PFSK-1 (cell line): ENCODE measurements at regions not wholly inside any gene's neighbourhood (a gene's known extent, or its start where the extent isn't known, plus 50 kb on each side); places are given as distances from the start of the nearest gene placed in this dataset.

Experiments
- FOXP2 ChIP-seq: optimal IDR thresholded peaks from 2 replicates; pipeline ENCODE3; 2011; ENCODE audit warnings: borderline replicate concordance, control low read depth, inconsistent platforms; ENCODE audit not compliant: insufficient read depth; ENCODE audit errors: extremely low read length, extremely low read depth
- POLR2AphosphoS5 ChIP-seq: IDR thresholded peaks from 2 replicates; pipeline ENCODE4 v1.6.1; 2012; ENCODE audit warnings: low read depth, mild to moderate bottlenecking, control low read depth, low read length, moderate library complexity
- SIN3A ChIP-seq: IDR thresholded peaks from 2 replicates; pipeline ENCODE4 v1.6.1; 2012; ENCODE audit warnings: mild to moderate bottlenecking, low read length, moderate library complexity, borderline replicate concordance; ENCODE audit not compliant: insufficient read depth
- TAF1 ChIP-seq: IDR thresholded peaks from 2 replicates; pipeline ENCODE4 v1.6.1; 2012; ENCODE audit warnings: low read length, control low read depth, borderline replicate concordance; ENCODE audit not compliant: insufficient read depth
- TF ChIP-seq, protein P1 (sequence below), 2 experiments: IDR thresholded peaks; 2 replicates each; pipeline versions ENCODE4 v1.6.1 to v1.8.0; 2011 to 2012; ENCODE audit warnings: low read depth in 2 of 2, low read length in 2 of 2, control low read depth in 1 of 2, inconsistent platforms in 1 of 2, mild to moderate bottlenecking in 1 of 2, moderate library complexity in 1 of 2; ENCODE audit not compliant: insufficient read depth in 1 of 2

DNA sequence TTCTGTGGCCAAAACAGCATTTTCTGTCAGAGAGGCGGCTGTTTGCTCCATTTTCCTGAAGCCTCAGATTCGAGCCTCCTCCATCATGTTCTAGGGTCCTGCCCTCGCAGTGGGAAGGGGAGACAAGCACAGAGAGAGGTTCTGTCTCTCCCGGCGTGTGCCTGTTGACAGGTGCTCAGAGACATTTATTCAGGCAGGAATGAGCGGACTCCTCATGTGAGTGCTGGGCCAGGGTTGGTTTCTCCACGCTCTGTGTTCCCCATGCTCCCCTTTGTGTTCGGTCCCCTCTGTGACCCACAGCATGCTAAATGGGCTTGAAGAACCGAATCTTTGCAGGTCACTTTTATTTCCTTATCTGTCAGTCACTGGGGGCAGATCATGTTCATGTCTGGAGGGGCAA, 374.6 kb downstream of the GLRX3 start:
- TF ChIP-seq, protein P1, sequence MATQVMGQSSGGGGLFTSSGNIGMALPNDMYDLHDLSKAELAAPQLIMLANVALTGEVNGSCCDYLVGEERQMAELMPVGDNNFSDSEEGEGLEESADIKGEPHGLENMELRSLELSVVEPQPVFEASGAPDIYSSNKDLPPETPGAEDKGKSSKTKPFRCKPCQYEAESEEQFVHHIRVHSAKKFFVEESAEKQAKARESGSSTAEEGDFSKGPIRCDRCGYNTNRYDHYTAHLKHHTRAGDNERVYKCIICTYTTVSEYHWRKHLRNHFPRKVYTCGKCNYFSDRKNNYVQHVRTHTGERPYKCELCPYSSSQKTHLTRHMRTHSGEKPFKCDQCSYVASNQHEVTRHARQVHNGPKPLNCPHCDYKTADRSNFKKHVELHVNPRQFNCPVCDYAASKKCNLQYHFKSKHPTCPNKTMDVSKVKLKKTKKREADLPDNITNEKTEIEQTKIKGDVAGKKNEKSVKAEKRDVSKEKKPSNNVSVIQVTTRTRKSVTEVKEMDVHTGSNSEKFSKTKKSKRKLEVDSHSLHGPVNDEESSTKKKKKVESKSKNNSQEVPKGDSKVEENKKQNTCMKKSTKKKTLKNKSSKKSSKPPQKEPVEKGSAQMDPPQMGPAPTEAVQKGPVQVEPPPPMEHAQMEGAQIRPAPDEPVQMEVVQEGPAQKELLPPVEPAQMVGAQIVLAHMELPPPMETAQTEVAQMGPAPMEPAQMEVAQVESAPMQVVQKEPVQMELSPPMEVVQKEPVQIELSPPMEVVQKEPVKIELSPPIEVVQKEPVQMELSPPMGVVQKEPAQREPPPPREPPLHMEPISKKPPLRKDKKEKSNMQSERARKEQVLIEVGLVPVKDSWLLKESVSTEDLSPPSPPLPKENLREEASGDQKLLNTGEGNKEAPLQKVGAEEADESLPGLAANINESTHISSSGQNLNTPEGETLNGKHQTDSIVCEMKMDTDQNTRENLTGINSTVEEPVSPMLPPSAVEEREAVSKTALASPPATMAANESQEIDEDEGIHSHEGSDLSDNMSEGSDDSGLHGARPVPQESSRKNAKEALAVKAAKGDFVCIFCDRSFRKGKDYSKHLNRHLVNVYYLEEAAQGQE (IDR thresholded peaks at IDR 0.05; ENCODE audit: insufficient read depth in 1 of 2, low read depth in 2 of 2, low read length in 2 of 2): no peak
- TF ChIP-seq POLR2AphosphoS5 (no peak), SIN3A (no peak), FOXP2 (no peak), TAF1 (no peak)
